Peyer's patch (tissue), 4 donors: ENCODE measurements at regions not wholly inside any gene's neighbourhood (a gene's known extent, or its start where the extent isn't known, plus 50 kb on each side); places are given as distances from the start of the nearest gene placed in this dataset.
"Not testable (repeated sequence)": the region's sequence is repeated elsewhere in the genome, so short reads cannot be mapped to it uniquely, and the experiment has no call there.

Source experiments
- POLR2A ChIP-seq, 2 donors: fragments of 450-650 bp; IDR thresholded peaks; one replicate each; pipeline ENCODE4 v1.5.1; 2017; ENCODE audit warnings: antibody characterized with exemption in 2 of 2, mild to moderate bottlenecking in 2 of 2, moderate library complexity in 2 of 2
- TF ChIP-seq, protein P1 (sequence below), 6 experiments: fragments of 450-650 bp in 4 of 6; fragments of 200-600 bp in 2 of 6; sonication (generic) in 1 of 6; IDR thresholded peaks; one replicate each; pipeline ENCODE4 v1.5.1; 2017 to 2019; ENCODE audit warnings: antibody characterized with exemption in 6 of 6, mild to moderate bottlenecking in 3 of 6, moderate library complexity in 1 of 6

DNA sequence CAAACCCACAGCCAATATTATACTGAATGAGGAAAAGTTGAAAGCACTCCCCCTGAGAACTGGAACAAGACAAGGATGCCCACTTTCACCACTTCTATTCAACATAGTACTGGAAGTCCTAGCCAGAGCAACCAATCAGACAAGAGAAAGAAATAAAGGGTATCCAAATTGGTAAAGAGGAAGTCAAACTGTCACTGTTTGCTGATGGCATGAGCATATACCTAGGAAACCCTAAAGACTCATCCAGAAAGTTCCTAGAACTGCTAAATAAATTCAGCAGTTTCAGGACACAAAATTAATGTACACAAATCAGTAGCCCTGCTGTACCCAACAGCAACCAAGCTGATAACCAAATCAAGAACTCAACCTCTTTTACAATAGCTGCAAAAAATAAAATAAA, 220.0 kb downstream of the SYK start:
- TF ChIP-seq POLR2A (IDR thresholded peaks at IDR 0.05), result not testable (repeated sequence)
- TF ChIP-seq, protein P1, sequence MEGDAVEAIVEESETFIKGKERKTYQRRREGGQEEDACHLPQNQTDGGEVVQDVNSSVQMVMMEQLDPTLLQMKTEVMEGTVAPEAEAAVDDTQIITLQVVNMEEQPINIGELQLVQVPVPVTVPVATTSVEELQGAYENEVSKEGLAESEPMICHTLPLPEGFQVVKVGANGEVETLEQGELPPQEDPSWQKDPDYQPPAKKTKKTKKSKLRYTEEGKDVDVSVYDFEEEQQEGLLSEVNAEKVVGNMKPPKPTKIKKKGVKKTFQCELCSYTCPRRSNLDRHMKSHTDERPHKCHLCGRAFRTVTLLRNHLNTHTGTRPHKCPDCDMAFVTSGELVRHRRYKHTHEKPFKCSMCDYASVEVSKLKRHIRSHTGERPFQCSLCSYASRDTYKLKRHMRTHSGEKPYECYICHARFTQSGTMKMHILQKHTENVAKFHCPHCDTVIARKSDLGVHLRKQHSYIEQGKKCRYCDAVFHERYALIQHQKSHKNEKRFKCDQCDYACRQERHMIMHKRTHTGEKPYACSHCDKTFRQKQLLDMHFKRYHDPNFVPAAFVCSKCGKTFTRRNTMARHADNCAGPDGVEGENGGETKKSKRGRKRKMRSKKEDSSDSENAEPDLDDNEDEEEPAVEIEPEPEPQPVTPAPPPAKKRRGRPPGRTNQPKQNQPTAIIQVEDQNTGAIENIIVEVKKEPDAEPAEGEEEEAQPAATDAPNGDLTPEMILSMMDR (IDR thresholded peaks at IDR 0.05), result not testable (repeated sequence)
